ENCODE measurements at regions not wholly inside any gene's neighbourhood (a gene's known extent, or its start where the extent isn't known, plus 50 kb on each side); places are given as distances from the start of the nearest gene placed in this dataset.

- Mint-ChIP-seq H3K9me3 (peaks cover 6% of the 10 kb centered on the region), H3K36me3 (ENCODE audit: low read depth) (no peaks in the 10 kb centered on the region)
Observed at GRCh38 chr5:108654051-108654450, 93.6 kb upstream of the FER start.

GRCh38 chr5:108653201-108653600 is 94.5 kb upstream of the FER start:
- no peak overlapping the region for H3K27ac Mint-ChIP-seq
- no peak overlapping the region for H3K4me3 Mint-ChIP-seq
- H3K27me3 Mint-ChIP-seq (ENCODE audit: low read depth) = no peaks in the 10 kb centered on the region
- TF ChIP-seq, protein P1, sequence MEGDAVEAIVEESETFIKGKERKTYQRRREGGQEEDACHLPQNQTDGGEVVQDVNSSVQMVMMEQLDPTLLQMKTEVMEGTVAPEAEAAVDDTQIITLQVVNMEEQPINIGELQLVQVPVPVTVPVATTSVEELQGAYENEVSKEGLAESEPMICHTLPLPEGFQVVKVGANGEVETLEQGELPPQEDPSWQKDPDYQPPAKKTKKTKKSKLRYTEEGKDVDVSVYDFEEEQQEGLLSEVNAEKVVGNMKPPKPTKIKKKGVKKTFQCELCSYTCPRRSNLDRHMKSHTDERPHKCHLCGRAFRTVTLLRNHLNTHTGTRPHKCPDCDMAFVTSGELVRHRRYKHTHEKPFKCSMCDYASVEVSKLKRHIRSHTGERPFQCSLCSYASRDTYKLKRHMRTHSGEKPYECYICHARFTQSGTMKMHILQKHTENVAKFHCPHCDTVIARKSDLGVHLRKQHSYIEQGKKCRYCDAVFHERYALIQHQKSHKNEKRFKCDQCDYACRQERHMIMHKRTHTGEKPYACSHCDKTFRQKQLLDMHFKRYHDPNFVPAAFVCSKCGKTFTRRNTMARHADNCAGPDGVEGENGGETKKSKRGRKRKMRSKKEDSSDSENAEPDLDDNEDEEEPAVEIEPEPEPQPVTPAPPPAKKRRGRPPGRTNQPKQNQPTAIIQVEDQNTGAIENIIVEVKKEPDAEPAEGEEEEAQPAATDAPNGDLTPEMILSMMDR (IDR thresholded peaks at IDR 0.05; ENCODE audit: unreplicated experiment in 3 of 3) = no peak
- H3K36me3 Mint-ChIP-seq (ENCODE audit: low read depth) = no peaks in the 10 kb centered on the region
- peaks cover under 1% of the 10 kb centered on the region for H3K9me3 Mint-ChIP-seq
- H3K4me1 Mint-ChIP-seq = no peaks in the 10 kb centered on the region

More at GRCh38 chr5:108654051-108654450, 93.6 kb upstream of the FER start:
- Mint-ChIP-seq H3K4me1 (no peaks in the 10 kb centered on the region), H3K27ac (no peak overlapping the region), H3K4me3 (no peak overlapping the region), H3K27me3 (ENCODE audit: low read depth) (no peaks in the 10 kb centered on the region)
- TF ChIP-seq, protein P1 (IDR thresholded peaks at IDR 0.05; ENCODE audit: unreplicated experiment in 3 of 3) = no peak

GRCh38 chr5:108650997-108651396 is 96.7 kb upstream of the FER start:
- peaks cover 7% of the 10 kb centered on the region for H3K9me3 Mint-ChIP-seq
- no peaks in the 10 kb centered on the region for H3K27me3 Mint-ChIP-seq (ENCODE audit: low read depth)
- TF ChIP-seq, protein P1 (IDR thresholded peaks at IDR 0.05; ENCODE audit: unreplicated experiment in 3 of 3) = no peak
- no peaks in the 10 kb centered on the region for H3K4me1 Mint-ChIP-seq
- H3K36me3 Mint-ChIP-seq (ENCODE audit: low read depth) = no peaks in the 10 kb centered on the region
- no peak overlapping the region for H3K27ac Mint-ChIP-seq
- no peak overlapping the region for H3K4me3 Mint-ChIP-seq

GRCh38 chr5:108649646-108650045 is 98.1 kb upstream of the FER start:
- H3K4me3 Mint-ChIP-seq = no peak overlapping the region
- no peaks in the 10 kb centered on the region for H3K27me3 Mint-ChIP-seq (ENCODE audit: low read depth)
- TF ChIP-seq, protein P1 (IDR thresholded peaks at IDR 0.05; ENCODE audit: unreplicated experiment in 3 of 3) = no peak
- H3K9me3 Mint-ChIP-seq = peaks cover 7% of the 10 kb centered on the region
- no peaks in the 10 kb centered on the region for H3K4me1 Mint-ChIP-seq
- H3K36me3 Mint-ChIP-seq (ENCODE audit: low read depth) = no peaks in the 10 kb centered on the region
- H3K27ac Mint-ChIP-seq = no peak overlapping the region

DNA sequence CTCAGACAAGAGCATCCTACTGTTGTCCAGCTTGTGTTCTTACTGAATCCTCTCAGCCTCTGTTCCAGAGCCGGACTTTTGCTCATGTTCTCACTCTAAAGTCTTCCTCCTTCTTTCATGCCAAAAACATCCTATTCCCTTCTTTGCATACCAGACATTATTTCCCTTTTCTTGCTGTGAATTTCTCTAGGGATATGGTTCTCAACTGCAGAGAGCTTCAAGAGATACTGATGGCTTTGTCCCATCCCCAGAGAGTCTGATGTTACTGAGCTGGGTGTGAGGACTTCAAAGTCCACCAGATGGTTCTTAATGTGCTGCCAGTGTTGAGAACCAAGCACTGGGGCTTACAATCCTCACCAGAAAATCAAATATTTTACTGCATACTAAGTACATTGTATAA is 98.6 kb upstream of the FER start:
- no peaks in the 10 kb centered on the region for H3K4me1 Mint-ChIP-seq
- H3K4me3 Mint-ChIP-seq = no peak overlapping the region
- H3K36me3 Mint-ChIP-seq (ENCODE audit: low read depth) = no peaks in the 10 kb centered on the region

More for the DNA sequence above, 98.6 kb upstream of the FER start:
- TF ChIP-seq, protein P1 (IDR thresholded peaks at IDR 0.05; ENCODE audit: unreplicated experiment in 3 of 3) = no peak
- Mint-ChIP-seq H3K27ac (no peak overlapping the region), H3K9me3 (peaks cover 7% of the 10 kb centered on the region), H3K27me3 (ENCODE audit: low read depth) (no peaks in the 10 kb centered on the region)

Data from nephron (organoid).